A673 (cell line): ENCODE measurements at regions not wholly inside any gene's neighbourhood (a gene's known extent, or its start where the extent isn't known, plus 50 kb on each side); places are given as distances from the start of the nearest gene placed in this dataset.

ENCODE experiments used
- EZH2 ChIP-seq: fragments of 200-600 bp; sonication (generic); IDR thresholded peaks from 2 replicates; pipeline ENCODE4 v1.6.1; 2017; ENCODE audit warnings: borderline replicate concordance, low read depth, mild to moderate bottlenecking, mixed read lengths, antibody characterized with exemption, low read length; ENCODE audit not compliant: poor library complexity, severe bottlenecking
- TF ChIP-seq, protein P1 (sequence below): fragments of 300-800, 200-600 bp; sonication (generic); conservative IDR thresholded peaks from 2 replicates; pipeline ENCODE4 v1.5.1; 2017; ENCODE audit warnings: low read depth, mild to moderate bottlenecking, antibody characterized with exemption, low read length, moderate library complexity, mixed read lengths

DNA sequence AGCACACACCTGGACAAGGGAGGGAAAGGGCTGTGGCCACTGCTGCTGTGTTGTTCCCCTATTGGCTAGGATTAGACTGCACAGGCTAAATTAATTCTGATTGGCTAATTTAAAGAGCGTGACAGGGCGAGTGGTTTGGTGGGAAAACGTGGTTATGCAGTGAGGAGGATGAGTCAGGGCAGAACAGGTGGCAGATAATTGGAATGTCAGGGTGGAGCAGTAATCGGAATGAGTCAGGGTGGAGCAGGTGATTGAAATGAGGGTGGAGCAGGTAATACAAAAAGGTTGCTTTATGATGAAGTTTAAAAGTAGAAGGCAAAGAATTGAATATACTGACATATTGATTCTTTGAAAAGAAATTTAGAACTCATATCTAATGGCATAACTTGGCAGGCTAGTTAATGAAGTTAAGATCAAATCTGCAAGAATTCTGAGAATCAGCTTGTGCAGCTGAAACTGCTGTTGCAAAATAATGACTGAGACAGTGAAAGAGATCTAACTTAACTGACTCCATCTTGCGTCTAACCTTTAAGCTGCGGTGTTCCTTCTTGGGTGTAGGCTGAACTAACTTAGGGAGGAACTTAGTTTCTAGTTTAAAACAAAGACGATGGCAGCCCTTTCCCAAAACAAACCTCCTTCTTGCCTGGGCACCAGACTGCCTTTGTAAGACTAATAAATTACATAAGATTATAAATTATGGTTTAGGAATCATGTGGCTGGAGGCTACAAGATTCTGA, 174.3 kb downstream of the UTP18 start:
- TF ChIP-seq, protein P1, sequence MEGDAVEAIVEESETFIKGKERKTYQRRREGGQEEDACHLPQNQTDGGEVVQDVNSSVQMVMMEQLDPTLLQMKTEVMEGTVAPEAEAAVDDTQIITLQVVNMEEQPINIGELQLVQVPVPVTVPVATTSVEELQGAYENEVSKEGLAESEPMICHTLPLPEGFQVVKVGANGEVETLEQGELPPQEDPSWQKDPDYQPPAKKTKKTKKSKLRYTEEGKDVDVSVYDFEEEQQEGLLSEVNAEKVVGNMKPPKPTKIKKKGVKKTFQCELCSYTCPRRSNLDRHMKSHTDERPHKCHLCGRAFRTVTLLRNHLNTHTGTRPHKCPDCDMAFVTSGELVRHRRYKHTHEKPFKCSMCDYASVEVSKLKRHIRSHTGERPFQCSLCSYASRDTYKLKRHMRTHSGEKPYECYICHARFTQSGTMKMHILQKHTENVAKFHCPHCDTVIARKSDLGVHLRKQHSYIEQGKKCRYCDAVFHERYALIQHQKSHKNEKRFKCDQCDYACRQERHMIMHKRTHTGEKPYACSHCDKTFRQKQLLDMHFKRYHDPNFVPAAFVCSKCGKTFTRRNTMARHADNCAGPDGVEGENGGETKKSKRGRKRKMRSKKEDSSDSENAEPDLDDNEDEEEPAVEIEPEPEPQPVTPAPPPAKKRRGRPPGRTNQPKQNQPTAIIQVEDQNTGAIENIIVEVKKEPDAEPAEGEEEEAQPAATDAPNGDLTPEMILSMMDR = no peak
- TF ChIP-seq EZH2 = no peak
